Inflammatory macrophage treated with lipopolysaccharide for 1 hour (primary cell): ENCODE measurements at regions not wholly inside any gene's neighbourhood (a gene's known extent, or its start where the extent isn't known, plus 50 kb on each side); places are given as distances from the start of the nearest gene placed in this dataset.
"Not testable (repeated sequence)": the region's sequence is repeated elsewhere in the genome, so short reads cannot be mapped to it uniquely, and the experiment has no call there.

ENCODE experiments used
- DNase-seq, 2 donors: peaks; one replicate each; pipeline ENCODE4 v3.0.0-alpha.2; 2020 to 2022

DNA sequence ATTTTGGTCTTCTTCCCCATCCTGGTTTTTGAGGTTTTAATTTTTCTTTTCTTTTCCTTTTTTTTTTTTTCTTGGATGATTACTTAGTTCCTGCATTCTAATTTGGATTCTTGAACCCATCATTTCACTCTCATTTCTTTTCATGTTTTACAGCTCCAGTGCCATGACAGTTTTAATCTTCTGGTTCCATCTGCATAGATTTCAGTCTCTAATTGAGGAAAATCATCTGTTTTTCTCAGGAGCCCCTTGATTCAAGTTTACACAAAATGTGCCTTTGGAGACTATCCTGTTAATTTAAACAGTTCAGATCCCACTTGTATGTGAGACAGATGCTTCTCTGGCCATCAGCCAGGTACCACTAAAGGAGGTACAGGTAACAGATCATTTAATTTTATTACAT, 379.9 kb downstream of the PIK3C3 start:
- no peak for DNase-seq

DNA sequence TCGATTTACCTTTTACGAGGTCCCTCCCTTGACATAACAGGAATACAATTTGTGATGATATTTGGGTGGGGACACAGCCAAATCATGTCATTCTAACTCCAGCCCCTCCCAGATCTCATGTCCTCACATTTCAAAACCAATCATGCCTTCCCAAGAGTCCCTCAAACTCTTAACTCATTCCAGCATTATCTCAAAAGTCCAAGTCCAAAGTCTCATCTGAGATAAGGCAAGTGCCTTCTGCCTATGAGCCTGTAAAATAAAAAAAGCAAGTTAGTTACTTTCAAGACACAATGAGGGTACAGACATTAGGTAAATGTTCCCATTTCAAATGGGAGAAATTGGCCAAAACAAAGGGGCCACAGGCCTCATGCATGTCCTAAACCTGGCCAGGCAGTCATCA, 381.1 kb downstream of the PIK3C3 start:
- DNase-seq: no peak

DNA sequence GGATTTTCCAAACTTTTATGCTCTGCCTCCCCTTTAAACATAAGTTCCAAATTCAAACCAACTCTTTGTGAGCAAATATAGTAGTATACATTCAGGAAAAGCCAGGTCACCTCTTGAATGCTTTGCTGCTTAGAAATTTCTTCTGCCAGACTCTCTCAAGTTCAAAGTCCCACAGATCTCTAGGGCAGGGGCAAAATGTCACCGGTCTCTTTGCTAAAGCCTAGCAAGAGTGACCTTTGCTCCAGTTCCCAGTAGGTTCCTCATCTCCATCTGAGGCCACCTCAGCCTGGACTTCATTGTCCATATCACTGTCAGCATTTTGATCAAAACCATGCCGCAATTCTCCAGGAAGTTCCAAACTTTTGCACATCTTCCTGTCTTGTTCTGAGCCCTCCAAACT, 382.3 kb downstream of the PIK3C3 start:
- DNase-seq: not testable (repeated sequence)

DNA sequence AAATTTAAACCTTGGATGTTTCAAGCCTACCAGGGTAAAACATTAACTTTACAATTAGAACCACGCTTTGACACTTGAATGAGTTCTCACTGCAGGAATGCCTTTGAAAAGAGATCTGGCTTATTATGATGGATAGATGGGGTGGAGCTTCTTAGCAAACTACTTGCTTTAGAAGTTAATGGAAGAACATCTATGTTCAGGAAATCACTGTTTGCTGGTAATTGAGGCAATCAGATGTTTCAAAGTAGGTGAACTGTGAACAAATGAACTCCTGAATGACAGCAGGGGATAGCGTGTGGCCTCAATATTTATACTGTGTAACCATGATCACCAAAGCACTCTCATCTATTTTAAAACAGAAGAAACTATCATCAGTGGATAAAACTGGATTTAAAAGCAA, 383.6 kb downstream of the PIK3C3 start:
- no peak for DNase-seq

DNA sequence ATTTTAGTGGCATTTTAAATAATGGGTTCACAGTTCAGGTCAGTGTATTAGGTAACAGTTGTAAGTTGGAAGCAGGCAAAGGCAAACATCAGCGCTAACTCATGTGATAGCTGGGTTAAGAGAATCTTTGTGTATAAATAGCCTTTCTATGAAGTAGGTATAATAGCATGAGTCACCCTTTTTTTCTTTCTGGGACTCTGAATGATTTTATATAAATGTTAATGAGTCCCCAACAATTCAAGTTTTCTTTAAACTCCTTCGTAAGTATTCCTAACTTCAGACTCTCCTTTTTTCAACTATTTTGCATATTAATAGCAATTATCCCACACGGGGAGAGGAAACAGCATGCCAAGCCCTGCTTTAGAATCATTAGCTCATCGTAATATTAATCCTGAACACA, 384.3 kb downstream of the PIK3C3 start:
- no peak for DNase-seq

DNA sequence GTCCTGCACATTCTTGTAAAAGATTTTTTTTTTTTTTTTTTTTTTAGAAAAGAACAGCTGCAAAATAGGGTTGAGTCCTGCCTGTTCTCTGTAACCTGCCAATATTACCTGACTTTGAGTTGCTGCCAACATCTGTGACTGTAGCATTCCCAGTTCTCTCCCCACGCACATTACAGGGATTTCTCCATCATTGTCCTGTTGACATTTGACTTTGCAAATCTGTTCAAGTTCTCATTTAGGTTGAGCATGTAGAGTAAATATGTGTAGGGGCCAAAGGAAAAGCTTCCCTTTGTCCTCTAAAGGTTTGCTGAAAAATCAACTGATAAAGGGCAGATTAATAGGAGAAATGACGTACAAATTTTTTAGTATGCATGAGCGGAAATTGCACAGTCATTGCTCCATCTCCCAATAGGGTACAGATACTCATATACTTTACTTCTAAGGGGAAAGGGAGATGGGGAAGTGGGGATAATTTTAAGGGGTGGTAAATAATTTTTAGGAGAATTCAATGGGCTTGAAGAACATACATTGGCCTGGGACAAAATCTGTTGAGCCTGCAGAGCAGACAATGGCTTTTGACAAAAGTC, 385.5 kb downstream of the PIK3C3 start:
- no peak for DNase-seq

DNA sequence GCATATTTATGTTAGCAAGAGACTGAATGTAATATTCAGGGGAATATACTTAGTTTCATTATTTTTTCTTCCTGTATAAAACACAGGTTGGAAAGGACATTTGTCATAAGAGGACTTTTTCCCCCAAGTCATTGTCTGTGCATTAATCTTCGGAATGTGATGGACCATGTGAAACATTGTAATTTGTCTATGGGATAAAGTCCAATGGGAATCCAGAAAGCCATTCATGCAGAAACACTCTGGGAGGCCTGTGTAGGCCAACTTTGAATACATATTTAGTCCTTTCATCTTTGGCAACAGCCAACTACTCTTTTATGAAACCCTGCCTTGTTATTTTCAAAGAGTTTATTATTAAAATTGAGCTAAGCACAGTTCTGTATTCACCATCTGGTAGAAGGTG, 386.4 kb downstream of the PIK3C3 start:
- DNase-seq: no peak

DNA sequence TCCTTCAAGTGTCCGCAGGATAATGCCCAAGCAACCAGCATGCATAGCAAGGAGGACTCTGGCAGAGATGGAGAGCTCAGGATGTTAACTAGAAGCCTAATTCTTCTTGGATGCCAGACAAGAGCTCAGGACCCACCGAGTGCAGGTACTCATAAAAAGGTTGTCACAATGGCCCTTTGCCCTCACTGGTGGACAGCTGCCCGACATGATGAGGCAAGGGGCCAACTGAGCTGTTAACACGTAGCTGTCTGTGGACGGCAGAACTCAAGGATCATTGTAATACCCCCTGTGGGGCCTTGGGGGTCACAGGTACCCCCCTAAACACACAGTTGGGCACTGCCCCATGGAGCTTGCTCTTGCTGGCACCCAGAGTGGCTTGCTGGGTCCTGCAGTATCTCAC, 393.7 kb downstream of the PIK3C3 start:
- DNase-seq: no peak

DNA sequence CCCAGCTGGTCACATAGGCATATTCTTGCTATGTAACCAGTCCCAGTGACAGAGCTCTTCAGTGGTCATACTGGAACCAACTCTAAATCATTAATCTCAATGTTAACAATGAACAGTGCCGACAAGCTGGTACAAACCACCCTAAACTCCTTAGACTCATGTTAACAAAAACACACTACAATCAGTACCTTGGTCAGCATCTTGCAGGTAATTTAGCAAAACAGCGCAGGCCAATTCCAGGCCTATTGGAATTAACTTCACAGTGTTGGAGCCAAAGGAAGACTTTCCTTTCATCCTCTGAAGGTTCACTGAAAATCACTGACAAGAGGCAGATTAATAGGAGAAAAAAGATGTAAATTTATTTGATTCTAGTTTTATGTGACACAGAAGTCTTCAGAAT, 396.4 kb downstream of the PIK3C3 start:
- no peak for DNase-seq

DNA sequence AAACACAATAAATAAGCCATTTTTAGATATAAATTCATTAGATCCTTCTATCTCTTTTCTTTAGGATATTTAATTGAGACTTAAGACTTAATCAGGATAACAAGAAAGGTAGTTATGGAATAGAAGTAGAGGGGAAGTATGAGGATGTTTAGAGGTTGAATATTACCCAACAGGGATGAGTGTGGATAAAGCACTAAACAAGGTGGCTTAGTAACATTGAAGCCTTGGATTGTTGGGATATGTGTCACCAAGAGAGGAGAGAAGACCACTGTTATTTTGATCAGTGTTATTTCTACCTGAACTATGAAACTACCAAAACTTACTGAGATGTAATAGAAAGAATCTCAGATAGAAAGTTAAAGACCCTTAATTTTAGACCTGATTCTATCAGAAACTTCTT, 405.7 kb downstream of the PIK3C3 start:
- no peak for DNase-seq

DNA sequence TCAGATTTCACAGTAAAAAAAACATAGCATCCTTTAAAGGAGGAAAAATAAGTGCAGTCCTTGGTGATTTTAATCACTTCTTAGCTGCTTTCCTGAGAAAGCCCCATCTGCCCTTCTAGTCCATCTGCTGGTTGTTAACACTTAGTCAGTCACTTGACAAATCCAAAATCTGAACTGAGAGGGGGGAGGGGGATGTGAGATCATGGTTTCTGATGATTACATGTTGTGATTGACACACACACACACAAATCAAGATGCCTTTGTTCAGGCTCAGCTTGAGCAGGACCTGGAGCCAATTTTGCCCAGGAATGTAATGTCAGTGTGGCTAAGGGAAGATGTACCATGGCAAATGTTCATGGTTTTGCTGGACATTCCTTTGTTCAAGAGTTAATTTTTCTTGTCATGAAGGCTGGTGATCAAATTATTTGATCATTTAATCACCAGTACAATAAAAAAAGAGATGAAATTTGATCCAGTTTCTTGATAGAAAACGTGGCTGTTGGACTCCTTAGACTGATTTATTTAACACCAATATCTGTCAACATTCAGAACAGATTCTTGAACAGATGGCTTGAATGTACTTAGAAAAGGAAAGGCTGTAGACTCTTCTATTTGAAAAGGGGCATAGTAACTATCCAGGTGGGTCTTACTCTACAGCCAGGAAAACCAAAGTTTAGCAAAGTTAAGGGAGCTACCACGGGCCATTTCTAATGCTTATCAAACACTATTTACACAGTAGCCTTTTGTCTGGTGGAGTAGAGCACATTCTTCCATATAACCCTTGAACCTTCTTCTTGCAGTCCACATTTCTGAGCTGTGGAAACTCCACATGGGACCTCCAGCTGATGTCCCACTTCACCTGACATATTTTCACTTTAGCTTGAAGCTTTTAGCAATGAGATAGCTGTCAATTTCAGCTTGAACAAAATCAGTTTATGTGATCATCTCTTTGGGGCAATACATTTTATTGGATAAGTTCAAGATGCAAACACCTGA, 408.7 kb downstream of the PIK3C3 start:
- no peak for DNase-seq

DNA sequence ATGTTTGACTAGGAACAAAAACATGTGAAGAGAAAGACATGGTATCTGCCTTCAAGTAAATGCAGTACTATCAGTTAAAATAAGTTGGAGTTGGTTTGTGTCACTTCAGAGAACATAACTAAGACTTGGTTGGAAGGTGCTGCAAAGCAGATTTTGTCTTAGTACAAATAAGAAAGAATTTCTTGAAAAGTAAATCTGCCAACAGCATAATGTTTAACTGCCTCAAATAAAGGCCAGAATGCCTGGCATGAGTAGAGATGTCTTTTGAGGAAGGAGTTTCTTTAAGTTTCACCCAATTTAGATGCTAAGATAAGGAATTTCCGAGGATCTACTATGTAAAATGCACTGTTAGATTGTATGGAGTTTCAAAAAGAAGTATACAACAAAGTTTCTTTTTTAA, 409.7 kb downstream of the PIK3C3 start:
- no peak for DNase-seq

DNA sequence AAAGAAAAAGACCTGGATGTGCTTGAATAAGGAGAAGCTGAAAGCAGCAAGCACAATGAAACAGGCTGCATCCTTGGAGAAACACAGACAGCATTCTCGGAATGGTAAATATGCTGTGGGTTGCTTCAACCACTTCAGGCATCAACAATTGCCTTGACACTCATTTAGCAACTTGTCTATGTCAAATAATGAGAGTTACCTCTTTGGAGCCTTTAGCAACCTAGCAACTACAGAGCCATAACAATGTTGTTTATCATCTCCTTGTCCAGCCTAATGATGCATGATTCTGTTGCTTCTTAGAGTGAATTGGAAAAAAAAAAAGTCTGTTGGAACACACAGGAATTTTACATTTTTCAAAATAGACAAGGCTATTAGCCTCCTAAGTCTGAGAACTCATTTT, 410.6 kb downstream of the PIK3C3 start:
- no peak for DNase-seq

DNA sequence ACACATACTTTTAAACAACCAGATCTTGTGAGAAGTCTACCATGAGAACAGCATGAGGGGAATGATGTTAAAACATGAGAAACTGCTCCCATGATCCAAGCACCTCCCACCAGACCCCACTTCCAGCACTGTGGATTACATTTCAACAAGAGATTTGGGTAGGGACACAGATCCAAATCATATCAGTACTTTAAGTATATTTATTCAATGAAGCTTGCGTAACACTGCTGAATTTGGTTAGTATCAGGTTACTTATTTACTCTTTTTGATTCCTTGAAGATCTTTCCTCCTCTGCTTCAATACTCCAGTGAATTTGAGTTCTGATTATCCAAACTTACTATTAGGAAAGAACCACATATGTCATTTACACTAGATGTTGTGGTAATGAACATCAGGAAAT, 418.6 kb downstream of the PIK3C3 start:
- no peak for DNase-seq

DNA sequence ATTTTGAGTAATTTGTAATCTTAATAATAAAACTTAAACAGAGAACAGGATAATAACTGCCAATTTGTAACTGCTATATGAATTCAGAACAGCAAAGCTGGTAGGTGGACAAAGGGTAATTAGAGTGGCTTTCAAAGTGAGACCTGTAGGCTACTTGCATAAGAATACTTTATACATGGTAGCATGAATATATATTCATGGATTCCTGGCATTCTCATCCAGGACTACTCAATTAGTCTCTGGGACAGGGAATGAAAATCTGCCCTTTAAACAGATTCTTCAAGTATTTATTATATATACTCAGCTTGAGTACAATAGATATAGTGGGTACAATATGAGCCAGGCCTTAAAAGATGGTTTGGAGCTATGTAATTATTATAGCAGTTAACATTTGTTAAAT, 419.9 kb downstream of the PIK3C3 start:
- no peak for DNase-seq

DNA sequence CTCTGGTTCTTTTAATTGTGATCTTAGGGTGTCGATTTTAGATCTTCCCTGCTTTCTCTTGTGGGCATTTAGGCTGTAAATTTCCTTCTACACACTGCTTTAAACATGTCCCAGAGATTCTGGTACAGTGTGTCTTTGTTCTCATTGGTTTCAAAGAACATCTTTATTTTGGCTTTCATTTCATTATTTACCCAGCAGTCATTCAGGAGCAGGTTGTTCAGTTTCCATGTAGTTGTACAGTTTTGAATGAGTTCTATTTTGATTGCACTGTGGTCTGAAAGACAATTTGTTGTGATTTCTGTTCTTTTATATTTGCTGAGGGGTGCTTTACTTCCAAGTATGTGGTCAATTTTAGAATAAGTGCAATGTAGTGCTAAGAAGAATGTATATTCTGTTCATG, 423.8 kb downstream of the PIK3C3 start:
- not testable (repeated sequence) for DNase-seq

DNA sequence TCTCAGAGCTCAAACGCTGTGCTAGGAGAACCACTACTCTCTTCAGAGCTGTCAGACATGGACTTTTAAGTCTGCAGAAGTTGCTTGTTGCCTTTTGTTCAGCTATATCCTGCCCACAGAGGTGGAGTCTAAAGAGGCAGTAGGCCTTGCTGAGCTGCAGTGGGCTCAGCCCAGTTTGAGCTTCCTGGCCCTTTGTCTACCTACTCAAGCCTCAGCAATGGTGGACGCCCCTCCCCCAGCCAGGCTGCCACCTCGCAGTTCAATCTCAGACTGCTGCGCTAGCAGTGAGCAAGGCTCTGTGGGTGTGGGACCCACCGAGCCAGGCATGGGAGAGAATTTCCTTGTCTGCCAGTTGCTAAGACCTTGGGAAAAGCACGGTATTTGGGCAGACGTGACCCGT, 426.2 kb downstream of the PIK3C3 start:
- DNase-seq: not testable (repeated sequence)

DNA sequence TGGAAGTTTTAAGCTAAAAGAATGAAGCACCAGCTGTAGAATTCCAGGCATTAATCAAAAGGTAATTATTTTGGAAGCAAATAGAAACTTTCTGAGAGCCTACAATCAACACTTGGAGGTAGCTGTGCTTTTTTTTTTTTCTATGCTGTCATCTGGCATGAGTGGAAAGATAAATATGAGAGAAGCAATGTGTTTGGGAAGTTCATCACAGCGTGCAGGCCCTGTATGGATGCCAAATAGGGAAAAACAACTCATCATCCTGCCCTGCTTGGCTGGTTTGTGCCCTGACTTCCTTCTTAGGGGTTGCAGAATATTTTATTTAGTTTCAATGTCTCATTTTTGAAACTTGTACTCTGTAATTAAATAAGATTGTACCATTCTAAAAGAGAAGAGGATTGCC, 437.4 kb downstream of the PIK3C3 start:
- DNase-seq: no peak

DNA sequence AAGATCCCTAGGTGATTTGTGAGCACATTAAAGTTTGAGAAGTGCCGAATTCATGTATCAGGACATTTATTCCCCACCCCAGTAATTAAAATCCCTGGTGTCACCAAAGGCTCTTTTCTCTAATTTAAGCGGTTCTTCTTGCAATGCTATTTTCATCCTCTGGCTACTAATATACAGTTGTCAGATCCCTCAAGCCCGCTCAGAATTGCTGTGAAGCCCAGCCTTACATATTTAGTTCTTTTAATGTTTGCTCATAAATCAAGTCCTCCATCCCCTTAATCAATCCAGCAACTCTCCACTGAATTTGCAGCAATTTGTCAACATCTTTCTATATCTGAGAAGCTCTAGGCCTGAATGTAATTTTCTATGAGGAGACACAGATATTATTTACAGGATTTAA, 437.9 kb downstream of the PIK3C3 start:
- no peak for DNase-seq

DNA sequence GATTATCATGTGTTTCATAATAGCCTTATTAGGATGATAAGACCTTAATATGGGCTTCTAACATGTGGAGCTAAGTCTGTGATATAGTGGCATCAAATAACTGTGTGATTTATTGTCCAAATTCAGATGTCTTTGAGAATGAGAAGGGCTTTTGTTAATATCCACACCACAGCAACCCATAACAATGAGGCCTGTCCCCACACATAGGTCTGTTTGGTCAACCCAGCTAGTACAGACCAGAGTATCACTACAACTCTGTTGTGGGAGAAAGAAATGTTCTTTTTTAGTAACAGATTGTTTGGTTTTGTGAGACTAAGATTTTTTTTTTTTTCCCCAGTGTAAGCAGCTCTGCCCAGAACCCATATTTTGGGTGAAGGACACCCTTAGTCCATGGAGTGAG, 439.2 kb downstream of the PIK3C3 start:
- no peak for DNase-seq

DNA sequence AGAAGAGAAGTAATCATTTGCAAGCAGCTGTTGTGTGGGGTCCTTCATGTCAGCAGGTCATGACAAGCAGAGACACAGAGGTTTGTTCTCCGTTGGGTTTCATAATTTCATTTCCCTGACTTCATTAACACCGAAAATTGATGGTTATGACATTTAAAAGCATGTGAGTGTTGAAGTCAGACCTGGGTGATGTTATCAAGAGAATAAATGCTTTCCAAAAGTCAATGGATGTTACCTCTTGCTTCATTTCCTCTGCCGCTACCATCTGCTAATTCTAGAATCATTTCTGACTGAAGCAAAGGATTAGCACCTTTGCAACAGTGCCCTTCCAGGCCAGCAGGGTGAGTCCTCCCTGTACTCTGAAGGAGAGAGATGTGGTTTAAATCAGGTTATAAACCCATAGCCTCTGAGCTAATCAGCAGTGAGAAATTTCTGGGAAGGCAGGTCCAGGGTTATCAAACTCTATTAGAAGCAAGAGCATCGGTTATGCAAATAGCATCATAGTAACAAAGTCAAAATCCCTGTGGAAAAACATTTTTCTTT, 446.2 kb downstream of the PIK3C3 start:
- no peak for DNase-seq

DNA sequence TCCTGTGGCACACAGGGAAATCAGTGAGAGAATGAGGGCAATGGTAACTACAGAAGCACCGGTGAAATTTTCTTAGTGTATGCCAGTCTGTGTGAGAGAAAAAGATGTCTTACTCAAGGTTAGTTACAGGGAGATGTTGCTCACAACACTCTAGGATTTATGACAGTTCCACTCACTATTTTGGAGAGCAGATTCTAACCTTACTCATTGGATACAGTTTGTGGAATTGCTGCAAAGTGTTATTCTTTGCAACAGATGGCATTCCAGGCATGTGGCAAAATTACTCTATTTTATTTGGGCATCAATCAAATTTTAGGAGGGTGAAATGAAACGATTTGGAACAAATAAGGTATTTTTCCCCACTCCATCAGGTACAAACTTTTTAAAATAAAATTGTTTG, 449.1 kb downstream of the PIK3C3 start:
- DNase-seq: no peak

DNA sequence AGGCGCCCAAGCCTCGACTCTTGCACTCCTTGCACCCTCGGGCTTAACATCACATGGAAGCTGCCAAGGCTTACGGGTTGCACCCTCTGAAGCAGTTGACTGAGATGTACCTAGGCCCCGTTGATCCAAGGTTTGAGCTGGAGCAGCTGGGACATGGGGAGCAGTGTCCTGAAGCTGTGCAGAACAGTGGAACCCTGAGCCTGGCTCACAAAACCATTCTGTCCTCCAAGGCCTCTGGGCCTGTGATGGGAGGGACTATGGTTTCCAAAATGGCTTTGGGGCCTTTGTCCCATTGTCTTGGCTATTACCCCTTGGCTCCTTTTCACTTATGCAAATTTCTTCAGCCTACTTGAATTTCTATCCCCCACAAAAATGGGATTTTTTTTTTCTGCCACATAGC, 454.0 kb downstream of the PIK3C3 start:
- DNase-seq: no peak

DNA sequence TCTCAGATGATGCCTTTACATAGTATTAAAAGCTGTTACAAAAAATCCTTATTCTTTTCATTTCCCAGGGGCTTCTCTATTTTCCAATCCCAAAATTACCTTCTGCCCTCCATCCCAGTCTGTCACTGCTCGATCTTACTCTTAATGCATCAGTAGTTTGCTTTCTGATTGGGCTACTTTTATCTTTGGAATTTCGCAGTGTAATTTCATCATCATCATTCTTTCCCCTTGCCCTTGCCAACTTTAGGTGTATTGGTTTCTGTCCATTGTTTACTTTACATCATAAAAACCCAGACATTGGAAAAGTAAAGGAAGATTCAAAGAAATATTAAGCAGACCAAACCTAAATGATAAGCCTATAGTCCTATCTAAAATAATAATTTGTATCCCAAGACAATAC, 457.2 kb downstream of the PIK3C3 start:
- no peak for DNase-seq
